ENCODE measurements at regions not wholly inside any gene's neighbourhood (a gene's known extent, or its start where the extent isn't known, plus 50 kb on each side); places are given as distances from the start of the nearest gene placed in this dataset.

- TF ChIP-seq RAD21 (IDR thresholded peaks at IDR 0.05) (no peak), ATF3 (IDR thresholded peaks at IDR 0.05) (no peak), JUND (IDR thresholded peaks at IDR 0.05) (no peak), FOXA1 (IDR thresholded peaks at IDR 0.05) (no peak), REST (IDR thresholded peaks at IDR 0.05) (no peak), HNF4G (IDR thresholded peaks at IDR 0.05) (no peak), YY1 (IDR thresholded peaks at IDR 0.05) (no peak), GABPA (IDR thresholded peaks at IDR 0.05 in 1 of 2, conservative IDR thresholded peaks at IDR 0.05 in 1 of 2) (no peak)
- TF ChIP-seq, protein P1, sequence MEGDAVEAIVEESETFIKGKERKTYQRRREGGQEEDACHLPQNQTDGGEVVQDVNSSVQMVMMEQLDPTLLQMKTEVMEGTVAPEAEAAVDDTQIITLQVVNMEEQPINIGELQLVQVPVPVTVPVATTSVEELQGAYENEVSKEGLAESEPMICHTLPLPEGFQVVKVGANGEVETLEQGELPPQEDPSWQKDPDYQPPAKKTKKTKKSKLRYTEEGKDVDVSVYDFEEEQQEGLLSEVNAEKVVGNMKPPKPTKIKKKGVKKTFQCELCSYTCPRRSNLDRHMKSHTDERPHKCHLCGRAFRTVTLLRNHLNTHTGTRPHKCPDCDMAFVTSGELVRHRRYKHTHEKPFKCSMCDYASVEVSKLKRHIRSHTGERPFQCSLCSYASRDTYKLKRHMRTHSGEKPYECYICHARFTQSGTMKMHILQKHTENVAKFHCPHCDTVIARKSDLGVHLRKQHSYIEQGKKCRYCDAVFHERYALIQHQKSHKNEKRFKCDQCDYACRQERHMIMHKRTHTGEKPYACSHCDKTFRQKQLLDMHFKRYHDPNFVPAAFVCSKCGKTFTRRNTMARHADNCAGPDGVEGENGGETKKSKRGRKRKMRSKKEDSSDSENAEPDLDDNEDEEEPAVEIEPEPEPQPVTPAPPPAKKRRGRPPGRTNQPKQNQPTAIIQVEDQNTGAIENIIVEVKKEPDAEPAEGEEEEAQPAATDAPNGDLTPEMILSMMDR (IDR thresholded peaks at IDR 0.05; ENCODE audit: low read depth, low read length, missing input control), result no peak
- TF ChIP-seq, protein P2, sequence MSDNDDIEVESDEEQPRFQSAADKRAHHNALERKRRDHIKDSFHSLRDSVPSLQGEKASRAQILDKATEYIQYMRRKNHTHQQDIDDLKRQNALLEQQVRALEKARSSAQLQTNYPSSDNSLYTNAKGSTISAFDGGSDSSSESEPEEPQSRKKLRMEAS (IDR thresholded peaks at IDR 0.05), result no peak
Measured at GRCh38 chr12:58074259-58074658, 132.9 kb downstream of the ATP23 start.

All from liver (tissue), 3 donors.